ENCODE measurements at regions not wholly inside any gene's neighbourhood (a gene's known extent, or its start where the extent isn't known, plus 50 kb on each side); places are given as distances from the start of the nearest gene placed in this dataset.
"Not testable (repeated sequence)": the region's sequence is repeated elsewhere in the genome, so short reads cannot be mapped to it uniquely, and the experiment has no call there.

DNA sequence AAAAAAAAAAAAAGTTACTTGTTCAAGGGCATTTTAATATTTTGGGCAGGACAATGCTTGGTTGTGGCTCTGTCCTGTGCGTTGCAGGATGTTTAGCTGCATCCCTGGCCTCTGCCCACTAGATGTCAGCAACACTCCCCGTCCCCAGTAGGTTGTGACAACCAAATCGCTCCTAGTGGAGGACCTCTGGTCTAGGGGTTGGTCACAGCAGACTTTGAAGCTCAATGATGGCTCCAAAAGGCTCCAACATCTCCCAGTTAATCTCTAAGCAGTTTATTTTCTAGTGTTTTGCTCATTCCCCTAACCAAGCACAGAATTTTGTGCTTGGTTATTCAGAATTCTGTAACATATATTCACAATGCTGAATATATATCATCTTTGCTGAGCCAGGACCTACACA is 67.0 kb downstream of the CHRNA1 start:
- DNase-seq, result peak; percentile 47 to 61

DNA sequence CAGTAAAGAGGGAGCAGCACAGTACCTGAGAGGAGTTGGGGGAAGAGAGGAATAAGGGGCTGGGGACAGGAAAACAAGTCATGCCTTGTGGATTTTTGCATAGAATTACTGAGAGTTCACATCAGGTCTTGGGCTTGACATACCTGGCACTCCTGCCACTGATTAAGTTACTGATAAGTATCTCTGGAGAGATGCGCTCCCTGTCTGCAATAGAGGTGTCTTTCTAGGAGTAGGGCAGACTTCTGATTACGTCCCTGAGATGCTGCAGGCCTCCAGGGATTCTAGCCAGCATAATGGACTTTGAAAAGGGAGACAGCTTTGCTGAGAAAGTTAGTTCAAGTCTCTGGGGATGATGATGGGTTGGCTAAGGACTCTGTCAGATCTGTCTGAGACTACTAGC is 69.4 kb downstream of the CHRNA1 start:
- DNase-seq, result no peak

DNA sequence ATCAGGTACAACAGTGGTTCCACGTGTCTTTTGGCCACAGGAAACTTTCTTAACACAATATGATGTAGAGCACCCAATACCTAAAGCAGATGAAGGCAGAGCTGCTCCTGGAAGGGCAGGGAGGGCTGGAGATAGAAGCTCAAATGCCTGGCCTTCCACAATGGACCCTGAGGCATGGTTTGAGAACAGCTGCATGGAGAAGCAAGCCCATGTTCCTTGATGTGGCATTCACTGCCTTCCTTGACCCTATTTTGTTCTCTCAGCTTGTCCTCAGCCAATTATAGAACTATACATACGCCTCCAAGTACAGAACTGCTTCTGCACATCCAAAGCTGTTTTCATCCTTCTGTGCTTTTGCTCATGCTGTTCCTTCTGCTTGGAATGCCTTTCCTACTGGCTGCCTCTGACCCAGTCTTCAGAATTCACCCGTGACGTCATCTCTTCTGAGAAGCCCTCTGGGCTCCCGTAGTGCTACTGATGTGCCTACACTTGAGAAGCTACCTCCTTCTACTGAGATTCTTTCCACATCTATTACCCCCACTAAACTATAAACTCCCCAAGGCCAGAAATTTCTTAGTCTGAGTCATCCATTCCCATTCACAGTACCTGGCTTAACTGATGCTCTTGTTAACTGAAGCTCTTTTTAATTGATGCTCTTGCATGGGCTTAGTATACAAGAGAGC is 69.9 kb downstream of the CHRNA1 start:
- no peak for DNase-seq

DNA sequence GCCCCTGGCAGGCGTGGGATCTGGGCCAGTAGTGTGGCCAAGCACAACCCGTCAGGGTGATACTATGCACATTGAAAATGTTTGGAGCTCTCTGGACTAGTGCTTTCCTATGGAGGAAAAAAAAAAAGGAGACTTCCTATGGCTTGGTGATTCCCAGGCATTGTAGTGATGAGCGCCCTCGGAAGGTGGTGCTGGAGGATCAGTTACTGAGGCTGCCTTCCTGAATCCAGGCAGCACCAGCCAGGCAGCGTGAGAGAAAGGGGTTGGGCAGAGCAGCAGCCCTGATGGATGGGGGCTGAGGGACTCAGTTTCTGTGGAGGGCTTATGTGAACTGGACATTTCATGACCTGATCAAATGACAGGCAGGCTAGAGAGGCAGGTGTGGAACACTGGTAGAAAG is 70.9 kb downstream of the CHRNA1 start:
- DNase-seq, result no peak

DNA sequence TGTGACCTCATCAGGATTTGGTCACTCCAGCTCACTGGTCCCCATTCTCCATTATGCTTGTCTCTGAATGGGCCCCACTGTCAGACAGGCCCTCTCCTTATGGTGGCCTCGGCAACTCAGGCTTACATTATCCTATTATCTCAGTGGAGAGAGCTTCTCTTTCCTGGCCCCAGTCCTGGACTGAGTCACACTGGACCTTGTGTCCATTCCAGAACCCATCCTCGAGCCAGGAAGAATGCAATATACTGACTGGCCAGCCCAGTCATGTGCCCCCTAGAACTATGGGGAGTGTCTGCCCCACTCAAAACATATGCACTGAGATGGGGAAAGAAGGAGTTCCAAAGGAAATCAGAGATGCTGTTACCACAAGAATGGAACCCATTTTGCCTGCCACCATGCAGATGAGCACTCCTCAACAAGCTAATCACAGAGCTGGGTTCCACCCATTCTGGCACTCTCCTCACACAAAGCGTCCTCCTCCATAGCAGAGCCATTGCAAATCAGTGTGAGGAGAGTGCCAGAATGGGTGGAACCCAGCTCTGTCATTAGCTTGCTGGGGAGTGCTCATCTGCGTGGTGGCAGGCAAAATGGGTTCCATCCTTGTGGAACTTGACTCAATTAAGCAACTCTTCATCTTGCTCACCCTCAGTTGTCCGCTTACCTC is 71.9 kb downstream of the CHRNA1 start:
- DNase-seq, result no peak

DNA sequence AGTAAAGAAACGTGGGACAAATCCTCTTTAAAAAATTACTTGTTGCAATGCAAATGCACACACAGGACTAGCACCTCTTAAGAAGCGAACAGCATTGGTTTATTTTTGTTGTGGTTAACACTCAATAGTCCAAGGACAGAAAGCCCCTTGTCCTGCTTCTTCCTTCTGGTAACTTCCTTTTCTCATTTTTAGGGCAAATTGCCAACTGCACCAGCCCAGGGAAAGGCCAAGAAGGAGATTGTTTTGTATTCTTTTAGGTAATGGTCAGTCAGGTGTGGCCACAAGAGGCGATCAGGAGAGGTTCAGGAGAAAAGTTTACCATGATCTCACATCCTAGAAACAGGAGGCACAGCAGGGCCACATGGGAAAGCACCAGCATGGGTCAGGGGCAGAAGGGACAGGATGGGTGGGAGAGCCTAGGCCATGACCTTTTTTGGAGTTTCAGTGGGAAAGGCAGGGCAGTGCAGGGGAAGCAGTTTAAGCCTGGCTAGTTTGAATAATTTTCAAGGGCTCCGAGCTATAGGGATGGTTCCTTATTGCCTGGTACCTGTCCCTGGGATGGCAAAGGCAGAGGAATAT is 73.0 kb downstream of the CHRNA1 start:
- DNase-seq, result no peak

DNA sequence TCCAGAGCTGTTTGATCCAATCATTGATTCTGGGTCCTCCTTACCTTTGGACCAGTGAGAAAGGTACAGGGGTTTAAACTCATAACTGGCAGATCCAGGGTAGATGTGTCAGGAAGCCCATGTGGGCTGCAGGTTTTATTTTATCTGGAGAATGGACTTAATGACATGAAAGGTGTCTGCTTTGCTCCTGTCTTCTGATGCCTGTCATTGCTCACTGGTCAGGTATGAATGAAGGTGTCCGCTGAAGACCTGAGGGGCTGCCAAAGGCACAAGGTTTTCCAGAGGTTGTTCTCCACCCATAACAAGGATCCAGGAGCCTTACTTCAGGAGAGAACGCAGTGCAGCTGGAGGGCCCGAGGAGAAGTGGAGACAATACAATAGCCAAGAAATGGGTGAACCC is 74.2 kb downstream of the CHRNA1 start:
- DNase-seq, result no peak

DNA sequence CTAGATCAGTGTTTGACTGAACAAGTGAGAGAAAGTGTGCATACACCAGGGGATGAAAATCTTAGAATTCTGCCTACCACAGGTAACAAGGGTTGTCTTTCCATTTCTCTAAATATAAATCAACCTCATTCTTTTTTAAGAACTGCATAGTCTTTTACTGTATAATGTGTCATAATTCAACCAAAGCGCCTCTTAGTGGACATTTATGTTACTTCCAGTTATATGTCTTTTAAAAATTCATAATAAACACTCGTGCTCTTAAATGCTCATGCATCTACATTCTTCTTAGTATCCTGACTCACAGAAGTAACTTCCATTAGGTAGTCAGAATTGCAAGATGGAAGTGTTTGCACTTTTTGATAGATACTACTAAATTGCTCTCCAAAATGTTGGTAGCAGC is 76.2 kb downstream of the CHRNA1 start:
- DNase-seq, result peak in 1 of 2 experiments; percentile 54

DNA sequence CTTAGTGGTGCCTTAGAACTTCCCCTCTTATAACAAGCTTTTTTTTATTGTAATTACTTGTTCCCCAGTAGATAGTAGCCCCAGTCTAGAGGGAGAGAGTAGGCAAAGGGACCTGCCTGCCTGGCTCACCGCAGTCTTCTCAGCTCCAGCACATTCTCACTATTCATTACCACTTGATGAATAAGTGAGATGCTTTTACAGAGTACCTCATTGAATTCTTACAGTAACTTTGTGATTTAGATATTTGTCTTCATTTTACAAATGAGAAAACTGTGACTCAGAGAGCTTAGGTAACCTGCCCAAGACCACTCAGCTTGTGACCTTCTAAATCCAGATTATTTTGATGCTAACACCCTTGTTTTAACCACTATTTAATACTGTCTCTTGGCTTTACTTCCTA is 77.8 kb downstream of the CHRNA1 start:
- DNase-seq, result no peak

DNA sequence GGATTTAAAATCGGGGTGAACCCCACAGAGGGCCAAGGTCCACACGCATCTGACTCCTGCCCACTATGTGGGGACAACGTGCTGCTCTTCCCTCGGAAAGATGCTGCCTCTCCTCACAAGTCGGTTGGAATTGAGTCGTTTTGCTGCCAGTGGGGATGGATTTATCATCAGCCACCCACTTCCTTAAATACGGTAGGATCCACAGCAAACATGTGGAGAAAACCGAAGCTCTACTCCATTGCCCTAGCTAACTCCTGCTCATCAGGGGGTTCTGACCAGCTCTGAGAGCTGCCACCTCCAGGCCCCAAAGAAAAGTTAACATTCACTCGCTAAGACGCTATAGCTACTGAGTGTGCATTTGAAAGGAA is 80.9 kb downstream of the CHRNA1 start:
- no peak for DNase-seq

DNA sequence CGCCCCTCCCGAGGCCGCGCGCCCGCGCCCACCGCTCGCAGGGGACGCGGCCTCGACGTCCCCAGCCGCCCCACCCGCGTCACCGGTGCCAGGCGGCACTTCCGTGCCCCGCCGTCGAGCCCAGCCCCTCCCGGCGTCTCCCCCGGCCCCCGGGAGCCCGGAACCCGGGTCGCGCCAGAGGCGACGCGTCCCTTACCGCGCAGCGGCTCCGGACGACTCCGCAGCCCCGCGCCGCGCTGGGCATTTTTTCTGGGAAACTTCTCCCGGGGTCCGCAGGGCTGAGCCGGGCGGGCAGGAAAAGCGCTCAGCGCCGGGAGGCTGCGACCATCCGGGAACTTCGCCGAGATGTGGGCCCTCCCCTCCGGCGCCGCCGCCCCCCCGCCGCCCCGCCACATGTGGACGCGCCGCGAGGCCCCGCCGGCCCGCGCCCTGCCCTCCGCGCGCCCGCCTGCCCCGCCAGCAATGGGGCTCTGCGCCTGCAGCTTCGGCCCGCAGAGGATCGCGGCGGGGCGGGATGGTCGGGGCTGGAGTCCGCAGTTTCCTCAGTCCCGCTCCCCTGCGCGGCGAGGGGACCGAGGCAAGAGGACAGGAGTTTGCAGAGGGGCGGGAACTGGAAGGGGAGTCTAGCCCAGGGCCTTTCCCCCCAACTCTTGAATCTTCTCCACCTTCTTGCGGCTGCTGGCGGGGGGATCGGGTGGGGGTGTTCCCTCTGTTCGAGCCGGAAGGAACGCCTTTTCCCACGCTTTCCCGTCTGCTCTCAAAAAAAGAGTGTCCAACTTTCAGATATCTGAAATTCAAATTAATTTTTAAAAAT is 81.5 kb downstream of the CHRNA1 start:
- peak in 1 of 2 experiments; percentile 43 for DNase-seq

DNA sequence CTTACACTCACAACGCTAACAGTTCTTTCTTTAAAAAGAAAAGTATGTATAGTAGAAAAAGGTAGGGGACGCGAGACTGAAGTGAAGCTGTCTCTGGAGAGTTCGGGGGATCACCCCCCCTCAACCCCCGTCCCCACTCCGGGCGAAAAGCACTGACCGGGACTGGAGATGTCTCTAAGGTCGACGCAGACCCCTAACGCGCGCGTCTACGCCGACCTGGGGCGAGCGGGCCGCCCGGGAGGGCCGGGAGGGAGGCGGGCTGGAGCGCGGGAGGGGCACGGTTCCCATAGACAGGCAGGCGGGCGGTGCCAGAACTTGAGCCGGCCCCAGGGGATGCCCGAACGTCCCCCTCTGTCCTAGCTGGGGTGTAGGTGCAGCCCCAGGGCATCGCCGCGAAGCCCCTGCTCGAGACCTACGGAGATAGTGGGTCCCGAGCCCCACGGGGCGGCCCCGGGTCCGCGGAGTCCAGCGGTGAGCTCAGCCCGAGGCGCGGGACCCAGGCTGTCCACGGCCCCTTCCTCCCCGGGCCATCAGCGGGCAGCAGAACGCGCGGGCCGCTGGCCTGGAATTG is 82.2 kb downstream of the CHRNA1 start:
- no peak for DNase-seq

DNA sequence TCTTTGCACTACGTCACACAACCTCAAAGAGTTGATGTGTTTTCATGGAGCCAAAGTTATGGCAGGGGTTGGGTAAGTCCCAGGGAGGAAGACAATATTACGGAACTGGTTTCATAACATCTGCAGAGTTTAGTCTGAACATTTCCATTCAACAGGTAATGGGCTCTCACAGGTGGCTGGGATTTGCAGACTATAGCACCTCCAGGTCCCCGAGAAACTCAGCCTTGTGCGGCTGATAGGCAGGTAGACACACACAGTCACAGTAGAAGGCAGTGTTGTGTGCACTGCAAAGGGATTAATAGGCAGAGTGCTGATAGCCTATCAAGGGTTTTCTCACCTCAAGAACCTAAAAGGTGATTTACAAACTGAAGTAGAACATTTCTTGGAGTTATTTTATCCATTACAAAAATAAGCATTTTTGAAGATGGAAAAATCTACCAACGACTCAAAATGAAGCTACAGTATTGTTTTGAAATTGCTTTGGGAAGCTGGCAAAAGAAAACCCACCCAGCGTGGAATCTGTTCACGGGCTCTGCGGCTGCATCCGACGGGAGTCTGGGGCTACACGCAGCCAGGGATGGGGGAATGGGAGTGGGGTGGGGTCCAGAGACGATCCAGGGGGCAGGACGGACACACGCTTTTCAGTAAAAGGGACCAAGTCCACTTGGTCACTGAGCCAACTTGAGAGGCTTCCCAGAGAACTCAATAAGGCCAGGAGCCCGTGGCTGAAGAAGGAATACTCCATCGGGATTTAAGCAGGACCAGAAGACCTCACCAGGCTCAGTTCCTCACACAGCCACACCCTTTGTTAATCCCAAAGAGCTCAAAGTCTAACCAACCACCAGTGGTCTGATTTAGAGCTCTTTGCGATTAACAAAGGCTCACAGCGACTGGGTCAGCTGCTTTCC is 82.9 kb downstream of the CHRNA1 start:
- DNase-seq, result no peak

DNA sequence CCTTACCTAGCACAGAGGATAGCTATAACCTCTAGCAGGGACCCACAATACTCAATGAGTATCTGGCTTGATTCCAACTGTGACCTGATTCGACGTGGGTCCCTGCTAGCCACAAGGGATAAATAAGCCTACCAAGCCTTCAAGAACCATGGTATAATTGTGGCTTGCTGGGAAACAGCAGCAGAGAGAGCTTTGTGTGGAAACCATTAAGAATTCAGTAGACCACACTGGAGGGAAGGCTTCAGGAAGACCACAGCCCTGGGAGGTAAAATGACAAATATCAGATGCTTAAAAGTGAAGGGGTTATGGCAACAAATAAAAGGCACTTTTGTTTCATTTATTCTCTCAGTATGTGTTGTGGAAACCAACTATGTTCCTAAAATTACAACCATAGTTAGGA is 82.6 kb upstream of the WIPF1 start:
- DNase-seq, result no peak

DNA sequence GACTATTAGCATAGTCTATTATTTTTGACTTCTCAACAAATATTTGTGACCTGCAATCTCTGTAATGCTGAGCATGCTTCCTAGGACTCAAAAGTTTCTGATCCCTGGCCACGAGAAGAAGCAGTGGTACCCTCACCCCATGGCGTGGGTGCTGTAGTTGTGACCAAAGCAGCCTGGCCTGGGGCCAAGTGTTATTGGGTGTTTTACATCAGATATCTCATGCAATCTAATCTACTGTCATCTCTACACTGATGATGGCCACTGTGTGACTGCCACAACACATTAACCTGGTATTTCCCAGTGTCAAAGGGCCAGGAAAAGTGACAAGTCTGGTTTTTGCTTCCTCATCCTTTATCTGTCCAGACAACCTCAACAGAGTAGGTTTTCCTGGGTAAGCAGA is 80.8 kb upstream of the WIPF1 start:
- no peak for DNase-seq

DNA sequence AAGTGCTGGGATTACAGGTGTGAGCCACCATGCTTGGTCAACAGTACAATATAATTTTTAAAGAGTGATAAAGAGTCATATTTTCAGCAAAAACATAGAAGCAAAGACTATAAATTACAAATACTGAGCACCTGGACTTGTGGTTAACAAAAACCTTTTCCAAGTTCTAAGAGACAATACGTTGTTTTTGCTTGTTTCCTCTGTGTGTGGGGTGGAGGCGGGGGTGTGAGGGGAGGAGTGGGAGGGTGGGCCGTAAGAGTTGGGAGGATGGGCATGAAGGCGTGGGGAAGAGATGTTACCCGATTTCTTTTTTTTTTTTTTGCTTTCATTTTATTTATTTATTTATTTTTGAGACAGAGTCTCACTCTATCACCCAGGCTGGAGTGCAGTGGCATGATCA is 78.0 kb upstream of the WIPF1 start:
- no peak for DNase-seq

DNA sequence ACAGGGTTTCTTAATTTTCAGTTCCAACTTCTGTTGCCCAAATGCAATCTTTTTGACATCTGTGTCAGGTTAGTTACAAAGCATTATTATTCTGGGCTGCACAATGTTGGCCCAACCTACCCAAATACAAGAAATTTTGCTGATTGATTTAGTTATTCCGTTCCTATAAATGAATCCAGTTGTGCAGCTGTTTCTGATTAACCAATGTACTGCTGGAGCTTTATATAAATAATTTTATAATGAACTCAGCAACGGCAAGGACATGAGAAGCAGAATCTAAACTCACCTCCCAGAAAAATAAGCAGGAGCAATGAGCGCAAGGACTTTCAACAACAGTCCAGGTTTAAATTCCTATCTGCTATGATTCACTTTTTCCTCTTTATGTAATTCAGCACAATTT is 76.3 kb upstream of the WIPF1 start:
- no peak for DNase-seq

DNA sequence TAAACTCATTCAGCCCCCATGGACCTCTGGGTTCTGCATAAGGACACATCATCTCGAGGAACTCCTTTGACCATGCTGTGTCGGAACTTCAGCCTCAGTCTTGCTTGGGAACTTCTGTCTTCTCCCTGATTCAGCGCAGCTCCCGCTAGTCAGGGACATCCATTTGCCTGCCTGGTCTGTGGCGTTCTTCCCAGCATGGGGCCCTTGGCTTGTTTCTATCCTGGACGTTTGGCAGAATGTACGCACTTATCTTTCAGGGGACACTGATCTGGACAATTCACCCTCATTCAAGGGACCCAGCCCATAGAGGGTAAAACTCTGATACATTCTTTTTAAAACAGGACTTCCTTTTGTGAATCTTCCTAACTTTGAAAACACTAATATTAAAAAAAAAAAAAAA is 75.8 kb upstream of the WIPF1 start:
- DNase-seq, result no peak

DNA sequence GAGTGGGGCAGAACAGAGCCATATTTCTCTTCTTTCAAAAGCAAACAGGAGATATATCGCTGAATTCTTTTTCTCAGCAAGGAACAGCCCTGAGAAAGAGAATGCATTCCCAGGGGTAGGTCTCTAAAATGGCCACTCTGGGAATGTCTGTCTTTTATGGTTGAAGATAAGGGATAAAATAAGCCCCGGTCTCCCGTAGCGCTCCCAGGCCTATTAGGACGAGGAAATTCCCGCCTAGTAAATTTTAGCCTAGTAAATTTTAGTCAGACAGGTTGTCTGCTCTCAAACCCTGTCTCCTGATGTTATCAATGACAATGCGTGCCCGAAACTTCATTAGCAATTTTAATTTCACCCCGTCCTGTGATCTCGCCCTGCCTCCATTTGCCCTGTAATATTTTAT is 73.9 kb upstream of the WIPF1 start:
- DNase-seq, result not testable (repeated sequence)

DNA sequence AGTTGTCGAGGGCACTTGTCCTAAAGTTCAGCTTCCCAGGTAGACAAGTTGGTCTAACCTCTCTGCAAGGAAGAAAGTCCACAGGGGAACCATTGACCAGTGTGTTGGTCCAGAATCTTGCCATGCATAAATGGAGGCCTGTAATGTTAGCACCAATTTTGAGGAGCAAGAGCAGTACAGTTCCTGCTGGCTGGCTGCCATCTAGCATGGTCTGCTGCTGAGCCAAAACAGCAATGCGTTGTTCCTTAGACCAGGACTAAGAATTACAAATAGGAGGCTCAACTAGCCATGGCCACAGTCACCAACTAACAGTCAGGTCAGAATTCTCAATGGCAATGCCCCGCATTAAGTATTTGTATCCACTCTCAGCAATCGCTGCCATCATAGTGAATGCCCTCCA is 72.8 kb upstream of the WIPF1 start:
- DNase-seq, result no peak

DNA sequence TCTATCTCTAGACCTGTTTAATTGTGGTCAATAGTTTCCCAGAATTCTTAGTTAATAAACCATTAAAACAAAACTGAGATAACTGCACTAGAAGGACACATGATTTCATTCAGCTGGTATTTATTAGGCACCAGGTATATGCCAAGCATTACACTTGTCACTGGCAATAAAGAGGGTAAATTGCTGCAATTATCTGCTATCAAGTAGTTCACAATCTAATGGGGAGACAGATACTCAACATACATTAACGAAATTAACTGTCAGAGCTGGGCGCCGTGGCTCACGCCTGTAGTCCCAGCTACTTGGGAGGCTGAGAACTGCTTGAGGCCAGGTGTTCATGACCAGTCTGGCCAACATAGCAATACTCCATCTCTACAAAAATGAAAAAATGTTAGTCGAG is 71.7 kb upstream of the WIPF1 start:
- no peak for DNase-seq

DNA sequence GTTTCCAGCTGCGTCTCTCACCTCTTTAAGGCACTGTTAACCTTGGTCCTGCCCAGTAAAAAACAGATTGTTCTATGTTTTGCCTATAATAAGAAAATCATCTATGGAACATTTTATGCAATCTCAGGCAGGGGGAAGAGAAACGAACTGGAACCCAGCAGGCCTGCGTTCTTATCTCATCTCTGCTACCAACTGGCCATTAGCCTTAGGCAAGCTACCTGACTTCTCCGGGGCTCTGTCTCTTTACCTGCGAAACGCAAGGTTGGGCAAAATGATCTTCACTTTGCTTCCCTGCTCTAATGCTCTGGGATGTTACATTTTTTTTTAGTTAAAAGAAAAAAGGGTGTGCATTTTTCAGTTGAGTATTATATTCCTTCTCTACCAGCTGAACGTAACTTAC is 70.5 kb upstream of the WIPF1 start:
- DNase-seq, result no peak
